ENCODE measurements at regions not wholly inside any gene's neighbourhood (a gene's known extent, or its start where the extent isn't known, plus 50 kb on each side); places are given as distances from the start of the nearest gene placed in this dataset.
"Not testable (repeated sequence)": the region's sequence is repeated elsewhere in the genome, so short reads cannot be mapped to it uniquely, and the experiment has no call there.

DNA sequence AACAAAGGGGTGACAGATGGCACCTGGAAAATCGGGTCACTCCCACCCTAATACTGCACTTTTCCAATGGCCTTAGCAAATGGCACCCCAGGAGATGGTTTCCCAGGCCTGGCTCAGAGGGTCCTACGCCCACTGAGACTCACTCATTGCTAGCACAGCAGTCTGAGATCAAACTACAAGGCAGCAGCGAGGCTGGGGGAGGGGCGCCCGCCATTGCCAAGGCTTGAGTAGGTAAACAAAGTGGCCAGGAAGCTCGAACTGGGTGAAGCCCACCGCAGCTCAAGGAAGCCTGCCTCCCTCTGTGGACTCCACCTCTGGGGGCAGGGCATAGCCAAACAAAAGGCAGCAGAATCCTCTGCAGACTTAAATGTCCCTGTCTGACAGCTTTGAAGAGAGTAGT is 467.2 kb downstream of the EPHA7 start:
- TF ChIP-seq, protein P1, sequence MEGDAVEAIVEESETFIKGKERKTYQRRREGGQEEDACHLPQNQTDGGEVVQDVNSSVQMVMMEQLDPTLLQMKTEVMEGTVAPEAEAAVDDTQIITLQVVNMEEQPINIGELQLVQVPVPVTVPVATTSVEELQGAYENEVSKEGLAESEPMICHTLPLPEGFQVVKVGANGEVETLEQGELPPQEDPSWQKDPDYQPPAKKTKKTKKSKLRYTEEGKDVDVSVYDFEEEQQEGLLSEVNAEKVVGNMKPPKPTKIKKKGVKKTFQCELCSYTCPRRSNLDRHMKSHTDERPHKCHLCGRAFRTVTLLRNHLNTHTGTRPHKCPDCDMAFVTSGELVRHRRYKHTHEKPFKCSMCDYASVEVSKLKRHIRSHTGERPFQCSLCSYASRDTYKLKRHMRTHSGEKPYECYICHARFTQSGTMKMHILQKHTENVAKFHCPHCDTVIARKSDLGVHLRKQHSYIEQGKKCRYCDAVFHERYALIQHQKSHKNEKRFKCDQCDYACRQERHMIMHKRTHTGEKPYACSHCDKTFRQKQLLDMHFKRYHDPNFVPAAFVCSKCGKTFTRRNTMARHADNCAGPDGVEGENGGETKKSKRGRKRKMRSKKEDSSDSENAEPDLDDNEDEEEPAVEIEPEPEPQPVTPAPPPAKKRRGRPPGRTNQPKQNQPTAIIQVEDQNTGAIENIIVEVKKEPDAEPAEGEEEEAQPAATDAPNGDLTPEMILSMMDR (IDR thresholded peaks at IDR 0.05): not testable (repeated sequence)
- not testable (repeated sequence) for TF ChIP-seq POLR2A (IDR thresholded peaks at IDR 0.05)
